AG04450 (cell line): ENCODE measurements at regions not wholly inside any gene's neighbourhood (a gene's known extent, or its start where the extent isn't known, plus 50 kb on each side); places are given as distances from the start of the nearest gene placed in this dataset.
"Not testable (repeated sequence)": the region's sequence is repeated elsewhere in the genome, so short reads cannot be mapped to it uniquely, and the experiment has no call there.

Experiments
- CTCF ChIA-PET: fragments of 300-600, 350-600 bp; formaldehyde crosslinking; extraction: SDS; loops from one replicate; lab custom pipeline; 2022; ENCODE audit warnings: antibody characterized with exemption, inconsistent platforms; lab: Charles Lee
- POLR2A ChIA-PET: fragments of 350-600 bp; formaldehyde crosslinking; extraction: SDS; loops from one replicate; lab custom pipeline; 2021; ENCODE audit warnings: antibody characterized with exemption, inconsistent platforms; lab: Yijun Ruan, JAX
- DNase-seq: peaks from one replicate; pipeline ENCODE4 v3.0.0-alpha.2; 2011; ENCODE audit warnings: low read depth, low spot score
- H3K27ac ChIP-seq: one replicate; pipeline ENCODE4 v1.5.1; 2012; ENCODE audit warnings: low read depth, low read length, control low read depth
- H3K27me3 ChIP-seq: one replicate; pipeline ENCODE4 v1.6.0; 2012; ENCODE audit warnings: low read length; ENCODE audit not compliant: control insufficient read depth, insufficient read depth
- H3K4me3 ChIP-seq: 2 replicates; pipeline ENCODE4 v1.5.1; 2011; ENCODE audit warnings: mild to moderate bottlenecking, low read depth, low read length, control low read depth
- H3K9me3 ChIP-seq: 2 replicates; pipeline ENCODE4 v1.5.1; 2012; ENCODE audit warnings: low read length; ENCODE audit not compliant: control insufficient read depth, insufficient read depth
- CTCF ChIP-seq: IDR thresholded peaks from 2 replicates; pipeline ENCODE4 v1.5.1; 2011; ENCODE audit warnings: low read depth, low read length, control low read depth, inconsistent platforms

DNA sequence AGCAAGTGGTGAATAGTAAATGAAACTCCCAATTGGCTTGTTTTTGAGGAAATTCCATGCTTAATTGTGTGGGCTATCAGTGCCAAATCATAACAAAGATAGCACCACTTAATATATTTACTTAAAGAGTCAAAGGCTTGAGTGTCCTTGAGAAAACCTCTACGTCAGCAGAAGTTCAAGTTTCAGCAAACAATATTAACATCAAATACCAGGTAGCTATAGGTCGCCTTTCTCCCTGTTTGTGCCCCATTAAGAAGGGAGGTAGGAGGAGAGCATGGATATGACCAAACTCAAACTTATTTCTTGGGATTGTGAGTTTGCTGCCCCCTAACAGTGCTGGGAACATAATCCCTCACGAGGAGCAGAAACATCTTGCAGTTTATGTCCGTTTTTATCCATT lies 105.6 kb upstream of the SYN3 start:
- Histone ChIP-seq H3K9me3 (no peaks in the 10 kb centered on the region), H3K27me3 (no peaks in the 10 kb centered on the region), H3K4me3 (no peak overlapping the region), H3K27ac (no peak overlapping the region)
- ChIA-PET POLR2A (no interaction called here), CTCF (no interaction called here)
- no peak for TF ChIP-seq CTCF
- no peak for DNase-seq

DNA sequence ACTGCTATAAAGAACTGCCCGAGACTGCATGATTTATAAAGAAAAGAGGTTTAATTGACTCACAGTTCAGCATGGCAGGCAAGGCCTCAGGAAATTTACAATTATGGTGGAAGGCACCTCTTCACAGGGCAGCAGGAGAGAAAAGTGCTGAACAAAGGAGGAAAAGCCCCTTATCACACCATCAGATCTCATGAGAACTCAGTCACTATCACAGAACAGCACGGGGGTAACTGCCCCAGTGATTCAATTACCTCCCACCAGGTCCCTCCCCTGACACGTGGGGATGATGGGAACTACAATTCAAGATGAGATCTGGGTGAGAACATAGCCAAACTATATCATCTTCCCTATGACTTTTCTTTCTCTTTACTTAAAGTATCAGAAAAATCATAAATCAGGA lies 104.0 kb upstream of the SYN3 start:
- no peaks in the 10 kb centered on the region for H3K27me3 ChIP-seq
- no peak overlapping the region for H3K27ac ChIP-seq
- no peaks in the 10 kb centered on the region for H3K9me3 ChIP-seq
- H3K4me3 ChIP-seq, result no peak overlapping the region
- ChIA-PET CTCF (no interaction called here), POLR2A (no interaction called here)
- no peak for DNase-seq
- no peak for TF ChIP-seq CTCF

GRCh38 chr22:33160525-33160924 lies 102.3 kb upstream of the SYN3 start:
- CTCF ChIA-PET, result no interaction called here
- Histone ChIP-seq H3K27me3 (no peaks in the 10 kb centered on the region), H3K4me3 (no peak overlapping the region), H3K27ac (no peak overlapping the region), H3K9me3 (no peaks in the 10 kb centered on the region)
- TF ChIP-seq CTCF, result no peak
- DNase-seq, result no peak
- POLR2A ChIA-PET, result no interaction called here

DNA sequence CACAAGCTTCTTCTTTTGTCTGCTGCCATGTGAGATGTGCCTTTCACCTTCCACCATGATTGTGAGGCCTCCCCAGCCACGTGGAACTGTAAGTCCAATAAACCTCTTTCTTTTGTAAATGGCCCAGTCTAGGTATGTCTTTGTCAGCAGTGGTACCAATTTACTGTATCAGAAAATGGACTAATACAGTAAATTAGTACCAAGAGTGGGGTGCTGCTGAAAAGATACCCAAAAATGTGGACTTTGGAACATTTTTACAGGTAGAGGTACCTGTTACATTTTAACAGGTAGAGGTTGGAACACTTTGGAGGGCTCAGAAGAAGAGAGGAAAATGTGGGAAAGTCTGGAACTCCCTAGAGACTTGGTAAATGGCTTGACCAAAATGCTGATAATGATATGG lies 96.8 kb upstream of the SYN3 start:
- DNase-seq, H3K9me3 ChIP-seq, H3K27me3 ChIP-seq, CTCF ChIA-PET, H3K27ac ChIP-seq, H3K4me3 ChIP-seq, POLR2A ChIA-PET: not testable (repeated sequence)

- no peak overlapping the region for H3K27ac ChIP-seq
- no peak overlapping the region for H3K4me3 ChIP-seq
- POLR2A ChIA-PET, result no interaction called here
- CTCF ChIA-PET, result interaction anchor here (0.6 kb wide), 1 partner anchor 36 kb away, joined by 5 read pairs; no protein-coding TSS in a partner anchor
- DNase-seq, result no peak
- no peak for TF ChIP-seq CTCF
- H3K9me3 ChIP-seq, result no peaks in the 10 kb centered on the region
- no peaks in the 10 kb centered on the region for H3K27me3 ChIP-seq
Measured at GRCh38 chr22:33149611-33150010, 91.4 kb upstream of the SYN3 start.

DNA sequence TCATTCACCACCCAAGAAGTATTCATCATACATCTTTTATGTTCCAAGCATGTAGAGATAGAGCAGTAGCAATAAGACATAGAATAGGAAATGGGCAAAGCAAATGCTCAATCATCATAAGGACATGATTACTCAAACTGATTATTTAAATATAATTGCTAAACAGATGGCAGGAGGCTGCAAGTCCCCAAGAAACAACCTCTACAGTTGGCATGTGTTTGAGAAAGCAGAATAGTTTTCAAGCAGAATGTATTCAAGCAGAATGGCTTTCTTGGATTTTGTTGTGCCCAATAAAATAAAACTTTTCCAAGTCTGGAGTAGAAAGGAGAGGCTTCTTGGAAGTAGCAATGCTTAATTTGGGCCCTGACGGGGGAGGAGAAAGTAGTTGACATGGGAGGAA lies 86.5 kb upstream of the SYN3 start:
- CTCF ChIA-PET, result no interaction called here
- Histone ChIP-seq H3K4me3 (no peak overlapping the region), H3K27ac (no peak overlapping the region), H3K9me3 (no peaks in the 10 kb centered on the region; the same call in 1 of the 2 replicates), H3K27me3 (no peaks in the 10 kb centered on the region)
- no peak for TF ChIP-seq CTCF
- DNase-seq, result no peak
- POLR2A ChIA-PET, result no interaction called here
